Keratinocyte (primary cell): ENCODE measurements at regions not wholly inside any gene's neighbourhood (a gene's known extent, or its start where the extent isn't known, plus 50 kb on each side); places are given as distances from the start of the nearest gene placed in this dataset.

ENCODE experiments used
- EZH2 ChIP-seq: IDR thresholded peaks from one replicate; pipeline ENCODE4 v1.6.1; 2012; ENCODE audit warnings: inconsistent platforms, mild to moderate bottlenecking, low read length, moderate library complexity
- TF ChIP-seq, protein P1 (sequence below), 3 experiments: IDR thresholded peaks in 1 of 3; conservative IDR thresholded peaks in 1 of 3; optimal IDR thresholded peaks in 1 of 3; 2 replicates in 2 of 3; 3 replicates in 1 of 3; pipeline versions ENCODE3 to v1.5.1; 2011; ENCODE audit warnings: low read length in 3 of 3, mild to moderate bottlenecking in 3 of 3, moderate library complexity in 2 of 3, control low read depth in 1 of 3, inconsistent platforms in 1 of 3; ENCODE audit not compliant: insufficient read depth in 2 of 3; ENCODE audit errors: extremely low read depth in 1 of 3

GRCh38 chr7:47150497-47151260 lies 431.2 kb downstream of the TNS3 start:
- TF ChIP-seq, protein P1, sequence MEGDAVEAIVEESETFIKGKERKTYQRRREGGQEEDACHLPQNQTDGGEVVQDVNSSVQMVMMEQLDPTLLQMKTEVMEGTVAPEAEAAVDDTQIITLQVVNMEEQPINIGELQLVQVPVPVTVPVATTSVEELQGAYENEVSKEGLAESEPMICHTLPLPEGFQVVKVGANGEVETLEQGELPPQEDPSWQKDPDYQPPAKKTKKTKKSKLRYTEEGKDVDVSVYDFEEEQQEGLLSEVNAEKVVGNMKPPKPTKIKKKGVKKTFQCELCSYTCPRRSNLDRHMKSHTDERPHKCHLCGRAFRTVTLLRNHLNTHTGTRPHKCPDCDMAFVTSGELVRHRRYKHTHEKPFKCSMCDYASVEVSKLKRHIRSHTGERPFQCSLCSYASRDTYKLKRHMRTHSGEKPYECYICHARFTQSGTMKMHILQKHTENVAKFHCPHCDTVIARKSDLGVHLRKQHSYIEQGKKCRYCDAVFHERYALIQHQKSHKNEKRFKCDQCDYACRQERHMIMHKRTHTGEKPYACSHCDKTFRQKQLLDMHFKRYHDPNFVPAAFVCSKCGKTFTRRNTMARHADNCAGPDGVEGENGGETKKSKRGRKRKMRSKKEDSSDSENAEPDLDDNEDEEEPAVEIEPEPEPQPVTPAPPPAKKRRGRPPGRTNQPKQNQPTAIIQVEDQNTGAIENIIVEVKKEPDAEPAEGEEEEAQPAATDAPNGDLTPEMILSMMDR (optimal IDR thresholded peaks at IDR 0.05 in 1 of 3, IDR thresholded peaks at IDR 0.05 in 1 of 3, conservative IDR thresholded peaks at IDR 0.05 in 1 of 3; ENCODE audit: extremely low read depth in 1 of 3, insufficient read depth in 2 of 3, low read length in 3 of 3): no peak
- TF ChIP-seq EZH2: no peak
